WTC11 (cell line): ENCODE measurements at regions not wholly inside any gene's neighbourhood (a gene's known extent, or its start where the extent isn't known, plus 50 kb on each side); places are given as distances from the start of the nearest gene placed in this dataset.

Experiments used
- ARID4B ChIP-seq: sonication (generic); formaldehyde crosslinking; IDR thresholded peaks from 2 replicates; pipeline ENCODE4 v1.8.0; 2023; ENCODE audit warnings: missing genetic modification reagents, mild to moderate bottlenecking, borderline replicate concordance
- CREB1 ChIP-seq: sonication (generic); formaldehyde crosslinking; IDR thresholded peaks from 2 replicates; pipeline ENCODE4 v1.8.0; 2023; ENCODE audit warnings: mild to moderate bottlenecking, missing genetic modification reagents
- CTCF ChIP-seq: fragments of 200-600 bp; IDR thresholded peaks from 2 replicates; pipeline ENCODE4 v1.8.0; 2022; ENCODE audit warnings: antibody characterized with exemption
- PRDM15 ChIP-seq: sonication (generic); formaldehyde crosslinking; IDR thresholded peaks from 2 replicates; pipeline ENCODE4 v1.8.0; 2022; ENCODE audit warnings: missing genetic modification reagents
- TEAD4 ChIP-seq: sonication (generic); formaldehyde crosslinking; IDR thresholded peaks from 2 replicates; pipeline ENCODE4 v1.8.0; 2022; ENCODE audit warnings: mild to moderate bottlenecking, missing genetic modification reagents
- USF2 ChIP-seq: sonication (generic); formaldehyde crosslinking; IDR thresholded peaks from 2 replicates; pipeline ENCODE4 v1.8.1; 2023; ENCODE audit warnings: mild to moderate bottlenecking, missing genetic modification reagents, moderate library complexity

GRCh38 chr5:40360685-40361084 is 319.0 kb upstream of the PTGER4 start:
- TF ChIP-seq CTCF (no peak), TEAD4 (CRISPR knock-in tag) (no peak), PRDM15 (CRISPR knock-in tag) (no peak), ARID4B (no peak), CREB1 (no peak), USF2 (no peak)
